ENCODE measurements at regions not wholly inside any gene's neighbourhood (a gene's known extent, or its start where the extent isn't known, plus 50 kb on each side); places are given as distances from the start of the nearest gene placed in this dataset.

DNA sequence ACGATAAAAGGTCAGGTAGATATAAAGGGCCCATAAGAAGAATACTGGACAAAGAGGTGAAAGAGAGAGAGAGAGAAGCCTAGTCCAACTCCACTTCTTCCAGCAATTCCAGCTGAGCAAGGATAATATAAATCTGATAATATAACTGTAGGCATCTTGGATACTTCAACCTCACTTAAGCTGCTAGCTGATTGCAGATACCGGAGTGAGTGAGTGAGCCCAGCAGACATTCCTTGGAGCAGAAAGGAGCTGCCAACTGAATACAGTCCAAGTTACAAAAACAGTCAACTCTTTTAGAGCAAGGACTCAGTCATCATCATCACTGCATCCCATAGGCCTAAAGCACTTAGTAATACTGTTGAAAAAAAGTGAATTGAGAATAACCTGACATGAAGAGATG, 387.6 kb downstream of the SLITRK6 start:
- intact Hi-C loops (cut with micrococcal nuclease) = no loop called here
- DNase-seq (ENCODE audit: low read depth, low spot score) (no peak), ATAC-seq (no peak)
- no peak overlapping the region for H3K4me3 ChIP-seq (replicated peaks in 1 of 2; ENCODE audit: low read depth in 1 of 2, low read length in 2 of 2)
- no peaks in the 10 kb centered on the region for H4K20me1 ChIP-seq (ENCODE audit: insufficient read depth)
- H3K79me2 ChIP-seq (ENCODE audit: insufficient read depth, low read length) = no peaks in the 10 kb centered on the region
- ChIA-PET RAD21 (ENCODE audit: low non-redundant PET in 1 of 2, low total read pairs in 2 of 2, uncharacterized antibody in 2 of 2, unreplicated experiment in 2 of 2) (no interaction called here), CTCF (no interaction called here), POLR2A (no interaction called here)
- no peaks in the 10 kb centered on the region for H3K27me3 ChIP-seq (ENCODE audit: insufficient read depth, low read length)
- no peak overlapping the region for H3K27ac ChIP-seq (ENCODE audit: low read depth, low read length)
- BruUV-seq (replicated peaks) = no TSS peak
- no peaks in the 10 kb centered on the region for H3K36me3 ChIP-seq (ENCODE audit: control insufficient read depth in 1 of 2, insufficient read depth in 2 of 2, low read length in 2 of 2)
- H3K4me1 ChIP-seq (ENCODE audit: control insufficient read depth in 1 of 2, insufficient read depth in 2 of 2, low read length in 2 of 2) = no peaks in the 10 kb centered on the region
- no peak overlapping the region for H3K9ac ChIP-seq (ENCODE audit: low read length)
- H2AFZ ChIP-seq (ENCODE audit: low read depth, low read length, poor library complexity, severe bottlenecking) = no peak overlapping the region
- H3K9me2 ChIP-seq (ENCODE audit: insufficient read depth) = no peaks in the 10 kb centered on the region
- peaks cover 0 to 2% of the 10 kb centered on the region in 2 experiments; a peak in 1 of 4 replicates for H3K9me3 ChIP-seq (ENCODE audit: control insufficient read depth in 1 of 2, insufficient read depth in 1 of 2, low read depth in 1 of 2, low read length in 2 of 2)
- H3K4me2 ChIP-seq (ENCODE audit: low read length) = no peak overlapping the region
- TF ChIP-seq, protein P1, sequence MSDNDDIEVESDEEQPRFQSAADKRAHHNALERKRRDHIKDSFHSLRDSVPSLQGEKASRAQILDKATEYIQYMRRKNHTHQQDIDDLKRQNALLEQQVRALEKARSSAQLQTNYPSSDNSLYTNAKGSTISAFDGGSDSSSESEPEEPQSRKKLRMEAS (IDR thresholded peaks at IDR 0.05) = no peak
- TF ChIP-seq JUND (IDR thresholded peaks at IDR 0.05) (no peak), POLR2A (IDR thresholded peaks at IDR 0.05; ENCODE audit: borderline replicate concordance, extremely low read depth, insufficient read depth, insufficient read length) (no peak), SP1 (IDR thresholded peaks at IDR 0.05; ENCODE audit: low read depth) (no peak), CBX3 (IDR thresholded peaks at IDR 0.05; ENCODE audit: low read depth) (no peak), YY1 (IDR thresholded peaks at IDR 0.05; ENCODE audit: extremely low read depth, insufficient replicate concordance, low read depth, low read length) (no peak), EZH2phosphoT487 (IDR thresholded peaks at IDR 0.05; ENCODE audit: borderline replicate concordance) (no peak), SIN3A (IDR thresholded peaks at IDR 0.05; ENCODE audit: low read depth) (no peak), EZH2 (IDR thresholded peaks at IDR 0.05) (no peak), ZNF274 (IDR thresholded peaks at IDR 0.05; ENCODE audit: low read depth, low read length) (no peak), ELF1 (IDR thresholded peaks at IDR 0.05; ENCODE audit: borderline replicate concordance, low read depth) (no peak), POLR2AphosphoS5 (IDR thresholded peaks at IDR 0.05; ENCODE audit: low read depth, low read length) (no peak), SRF (IDR thresholded peaks at IDR 0.05; ENCODE audit: low read depth) (no peak), TCF7L2 (IDR thresholded peaks at IDR 0.05; ENCODE audit: borderline replicate concordance, extremely low read depth, insufficient read depth, insufficient read length) (no peak), EGR1 (IDR thresholded peaks at IDR 0.05; ENCODE audit: low read depth) (no peak), ZFX (IDR thresholded peaks at IDR 0.05) (no peak), RAD21 (IDR thresholded peaks at IDR 0.05; ENCODE audit: low read depth) (no peak)
- TF ChIP-seq, protein P2, sequence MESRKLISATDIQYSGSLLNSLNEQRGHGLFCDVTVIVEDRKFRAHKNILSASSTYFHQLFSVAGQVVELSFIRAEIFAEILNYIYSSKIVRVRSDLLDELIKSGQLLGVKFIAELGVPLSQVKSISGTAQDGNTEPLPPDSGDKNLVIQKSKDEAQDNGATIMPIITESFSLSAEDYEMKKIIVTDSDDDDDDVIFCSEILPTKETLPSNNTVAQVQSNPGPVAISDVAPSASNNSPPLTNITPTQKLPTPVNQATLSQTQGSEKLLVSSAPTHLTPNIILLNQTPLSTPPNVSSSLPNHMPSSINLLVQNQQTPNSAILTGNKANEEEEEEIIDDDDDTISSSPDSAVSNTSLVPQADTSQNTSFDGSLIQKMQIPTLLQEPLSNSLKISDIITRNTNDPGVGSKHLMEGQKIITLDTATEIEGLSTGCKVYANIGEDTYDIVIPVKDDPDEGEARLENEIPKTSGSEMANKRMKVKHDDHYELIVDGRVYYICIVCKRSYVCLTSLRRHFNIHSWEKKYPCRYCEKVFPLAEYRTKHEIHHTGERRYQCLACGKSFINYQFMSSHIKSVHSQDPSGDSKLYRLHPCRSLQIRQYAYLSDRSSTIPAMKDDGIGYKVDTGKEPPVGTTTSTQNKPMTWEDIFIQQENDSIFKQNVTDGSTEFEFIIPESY (IDR thresholded peaks at IDR 0.05; ENCODE audit: extremely low read depth, insufficient replicate concordance, low read length) = no peak
- TF ChIP-seq, protein P3, sequence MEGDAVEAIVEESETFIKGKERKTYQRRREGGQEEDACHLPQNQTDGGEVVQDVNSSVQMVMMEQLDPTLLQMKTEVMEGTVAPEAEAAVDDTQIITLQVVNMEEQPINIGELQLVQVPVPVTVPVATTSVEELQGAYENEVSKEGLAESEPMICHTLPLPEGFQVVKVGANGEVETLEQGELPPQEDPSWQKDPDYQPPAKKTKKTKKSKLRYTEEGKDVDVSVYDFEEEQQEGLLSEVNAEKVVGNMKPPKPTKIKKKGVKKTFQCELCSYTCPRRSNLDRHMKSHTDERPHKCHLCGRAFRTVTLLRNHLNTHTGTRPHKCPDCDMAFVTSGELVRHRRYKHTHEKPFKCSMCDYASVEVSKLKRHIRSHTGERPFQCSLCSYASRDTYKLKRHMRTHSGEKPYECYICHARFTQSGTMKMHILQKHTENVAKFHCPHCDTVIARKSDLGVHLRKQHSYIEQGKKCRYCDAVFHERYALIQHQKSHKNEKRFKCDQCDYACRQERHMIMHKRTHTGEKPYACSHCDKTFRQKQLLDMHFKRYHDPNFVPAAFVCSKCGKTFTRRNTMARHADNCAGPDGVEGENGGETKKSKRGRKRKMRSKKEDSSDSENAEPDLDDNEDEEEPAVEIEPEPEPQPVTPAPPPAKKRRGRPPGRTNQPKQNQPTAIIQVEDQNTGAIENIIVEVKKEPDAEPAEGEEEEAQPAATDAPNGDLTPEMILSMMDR (IDR thresholded peaks at IDR 0.05 in 2 of 3, conservative IDR thresholded peaks at IDR 0.05 in 1 of 3; ENCODE audit: borderline replicate concordance in 1 of 3, insufficient read depth in 1 of 3, low read depth in 2 of 3, low read length in 2 of 3) = no peak
- TF ChIP-seq, protein P4, sequence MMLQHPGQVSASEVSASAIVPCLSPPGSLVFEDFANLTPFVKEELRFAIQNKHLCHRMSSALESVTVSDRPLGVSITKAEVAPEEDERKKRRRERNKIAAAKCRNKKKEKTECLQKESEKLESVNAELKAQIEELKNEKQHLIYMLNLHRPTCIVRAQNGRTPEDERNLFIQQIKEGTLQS (IDR thresholded peaks at IDR 0.05) = no peak

Measured in HCT116 (cell line).